GM12878 (cell line): ENCODE measurements at regions not wholly inside any gene's neighbourhood (a gene's known extent, or its start where the extent isn't known, plus 50 kb on each side); places are given as distances from the start of the nearest gene placed in this dataset.
A peak's percentile ranks its signal among the peaks of the same experiment; 100 is the strongest.

Source experiments
- ATAC-seq: fragments of 200-7000 bp; cut with Tn5 transposase; 3 replicates; pipeline ENCODE4 v1.9.1; 2020; ENCODE audit warnings: mild to moderate bottlenecking, moderate library complexity
- BruUV-seq: library from RNA; stranded (reverse); fragments of 400-500 nt; replicated peaks from 2 replicates; lab custom pipeline; 2021; lab: Mats Ljungman, UMichigan
- CTCF ChIA-PET: fragments of 300-600 bp; sonication (Branson Sonifier 250); formaldehyde crosslinking; extraction: SDS; loops from one replicate; lab custom pipeline; 2021; ENCODE audit warnings: inconsistent platforms; lab: Yijun Ruan, JAX
- POLR2A ChIA-PET: fragments of 350-600 bp; formaldehyde crosslinking; extraction: SDS; loops from one replicate; lab custom pipeline; 2021; ENCODE audit warnings: inconsistent platforms; lab: Charles Lee
- RAD21 ChIA-PET: fragments of 300-600 bp; sonication (Branson Sonifier 250); formaldehyde crosslinking; loops from one replicate; lab custom pipeline; 2023; ENCODE audit warnings: antibody characterized with exemption; ENCODE audit not compliant: unreplicated experiment; lab: Charles Lee
- SMC1A ChIA-PET: fragments of 300-600 bp; sonication (Branson Sonifier 250); formaldehyde crosslinking; loops from one replicate; lab custom pipeline; 2023; ENCODE audit not compliant: unreplicated experiment, uncharacterized antibody; lab: Charles Lee
- DNase-seq: peaks from one replicate; pipeline ENCODE4 v3.0.0-alpha.2; 2011; ENCODE audit warnings: low read depth, low spot score
- FAIRE-seq: peaks from 3 replicates; lab custom pipeline; 2011; peaks lifted over from hg19 to GRCh38; lab: Jason Lieb, UNC
- H2AFZ ChIP-seq: 2 replicates; pipeline ENCODE4 v1.6.0; 2011; ENCODE audit warnings: low read depth, low read length, control low read depth; ENCODE audit not compliant: control insufficient read depth
- H3K27ac ChIP-seq: 2 replicates; pipeline ENCODE4 v1.5.1; 2011; ENCODE audit warnings: control low read depth; ENCODE audit not compliant: control insufficient read depth, insufficient read depth
- H3K27me3 ChIP-seq, 2 experiments: replicated peaks in 1 of 2; 2 replicates each; pipeline versions ENCODE4 v1.6.0 to v1.6.1; 2011; ENCODE audit warnings: low read length in 1 of 2; ENCODE audit not compliant: control insufficient read depth in 2 of 2, insufficient read depth in 2 of 2
- H3K36me3 ChIP-seq, 2 experiments: 2 replicates each; pipeline ENCODE4 v1.5.1; 2011; ENCODE audit warnings: low read length in 1 of 2; ENCODE audit not compliant: control insufficient read depth in 2 of 2, insufficient read depth in 2 of 2
- H3K4me1 ChIP-seq: 2 replicates; pipeline ENCODE4 v1.6.1; 2011; ENCODE audit warnings: mild to moderate bottlenecking, low read length, moderate library complexity, mixed read lengths; ENCODE audit not compliant: control insufficient read depth, insufficient read depth
- H3K4me2 ChIP-seq: 2 replicates; pipeline ENCODE4 v1.6.0; 2011; ENCODE audit warnings: control low read depth; ENCODE audit not compliant: control insufficient read depth, insufficient read depth
- H3K4me3 ChIP-seq: fragments of 200-600 bp; sonication (generic); 2 replicates; pipeline ENCODE4 v1.5.1; 2016
- H3K79me2 ChIP-seq: 2 replicates; pipeline ENCODE4 v1.6.0; 2011; ENCODE audit warnings: low read length; ENCODE audit not compliant: control insufficient read depth, insufficient read depth
- H3K9ac ChIP-seq: 2 replicates; pipeline ENCODE4 v1.8.0; 2011; ENCODE audit warnings: low read length, control low read depth, mixed read lengths; ENCODE audit not compliant: control insufficient read depth, insufficient read depth
- H3K9me3 ChIP-seq: replicated peaks from 3 replicates; pipeline ENCODE4 v1.5.1; 2011; ENCODE audit warnings: mild to moderate bottlenecking, low read length; ENCODE audit not compliant: control insufficient read depth, insufficient read depth
- H4K20me1 ChIP-seq: 2 replicates; pipeline ENCODE4 v1.6.0; 2011; ENCODE audit not compliant: control insufficient read depth, insufficient read depth
- BRCA1 ChIP-seq: IDR thresholded peaks from 2 replicates; pipeline ENCODE4 v1.6.1; 2011; ENCODE audit warnings: low read depth, low read length, improper control_type of control experiment
- CBFB ChIP-seq: IDR thresholded peaks from 2 replicates; pipeline ENCODE4 v1.6.1; 2016; ENCODE audit warnings: antibody characterized with exemption, low read depth
- CHD4 ChIP-seq: fragments of 200-600 bp; sonication (generic); IDR thresholded peaks from 2 replicates; pipeline ENCODE4 v1.6.1; 2016; ENCODE audit warnings: mild to moderate bottlenecking
- CREM ChIP-seq: IDR thresholded peaks from 2 replicates; pipeline ENCODE4 v1.6.1; 2014; ENCODE audit warnings: antibody characterized with exemption, low read depth
- KAT2A ChIP-seq: conservative IDR thresholded peaks from 2 replicates; pipeline ENCODE4 v1.6.1; 2011; ENCODE audit warnings: low read depth, low read length; ENCODE audit not compliant: control insufficient read depth
- LARP7 ChIP-seq: fragments of 450-650 bp; IDR thresholded peaks from 2 replicates; pipeline ENCODE4 v1.6.1; 2017; ENCODE audit warnings: mild to moderate bottlenecking
- NFYA ChIP-seq: IDR thresholded peaks from 2 replicates; pipeline ENCODE4 v1.6.1; 2011; ENCODE audit warnings: low read depth, mild to moderate bottlenecking, low read length, improper control_type of control experiment, borderline replicate concordance
- POLR2A ChIP-seq: IDR thresholded peaks from 2 replicates; pipeline ENCODE4 v1.6.1; 2011; ENCODE audit warnings: low read depth, mild to moderate bottlenecking, low read length
- SIN3A ChIP-seq: IDR thresholded peaks from 2 replicates; pipeline ENCODE4 v1.6.1; 2012; ENCODE audit warnings: low read depth, low read length, improper control_type of control experiment
- WGBS: methylation state at CpG from one replicate; pipeline ENCODE4 v1.1.6; 2016; ENCODE audit warnings: low lambda C conversion rate; ENCODE audit not compliant: insufficient replicate concordance, insufficient coverage; ENCODE audit errors: missing lambda C conversion rate; 5-methylcytosine and 5-hydroxymethylcytosine counted together
- in situ Hi-C: fragments of 300-500 bp; cut with MboI; formaldehyde crosslinking; loops from 9 replicates; pipeline ENCODE4 v1.14.3; 2018; ENCODE audit warnings: mixed read lengths
- intact Hi-C: fragments of 100-400 bp; cut with micrococcal nuclease; formaldehyde crosslinking; loops from one replicate; pipeline ENCODE4 v1.14.2; 2022; ENCODE audit not compliant: unreplicated experiment
- TF ChIP-seq, protein P1 (sequence below): fragments of 450-650 bp; IDR thresholded peaks from 2 replicates; pipeline ENCODE4 v1.6.1; 2018; ENCODE audit warnings: mild to moderate bottlenecking, low read depth, moderate library complexity; ENCODE audit not compliant: partially characterized antibody
- TF ChIP-seq, protein P2 (sequence below): fragments of 450-650 bp; IDR thresholded peaks from 2 replicates; pipeline ENCODE4 v1.6.1; 2017; ENCODE audit warnings: antibody characterized with exemption, mild to moderate bottlenecking, moderate library complexity
- TF ChIP-seq, protein P3 (sequence below): fragments of 450-650 bp; IDR thresholded peaks from 2 replicates; pipeline ENCODE4 v1.6.1; 2017; ENCODE audit warnings: mild to moderate bottlenecking, moderate library complexity
- TF ChIP-seq, protein P4 (sequence below): IDR thresholded peaks from 2 replicates; pipeline ENCODE4 v1.6.1; 2011; ENCODE audit warnings: low read depth, low read length, improper control_type of control experiment, borderline replicate concordance

DNA sequence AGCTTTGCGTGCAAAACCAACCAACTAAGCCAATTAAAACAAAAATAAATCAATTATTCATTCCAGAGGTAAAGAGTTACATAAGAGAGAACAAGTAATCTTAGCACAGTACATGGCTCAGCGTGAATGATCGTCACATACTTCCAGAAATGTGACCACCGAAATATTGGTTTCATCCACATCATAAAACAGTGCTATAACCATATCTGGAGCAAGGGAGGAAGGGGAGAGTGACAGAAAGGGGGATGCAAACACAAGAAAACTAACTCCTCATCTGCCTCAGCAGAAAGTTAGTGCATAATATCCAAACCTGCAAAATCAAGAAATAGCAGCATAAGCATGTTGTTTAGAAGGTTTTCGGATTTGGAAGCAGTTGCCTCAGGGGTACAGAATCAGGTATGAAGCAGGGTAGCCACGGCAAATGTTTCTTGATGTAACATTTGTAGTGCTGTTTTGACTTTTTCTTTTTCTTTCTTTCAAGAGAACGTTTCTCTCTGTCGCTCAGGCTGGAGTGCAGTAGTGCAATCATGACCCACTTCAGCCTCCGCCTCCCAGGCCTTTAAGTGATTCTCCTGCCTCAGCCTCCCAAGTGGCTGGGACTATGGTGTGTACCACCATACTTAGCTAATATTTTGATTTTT lies 93.9 kb upstream of the EGLN3 start:
- H3K4me3 ChIP-seq = no peak overlapping the region
- no peak for TF ChIP-seq KAT2A
- no peak for TF ChIP-seq POLR2A
- TF ChIP-seq, protein P1, sequence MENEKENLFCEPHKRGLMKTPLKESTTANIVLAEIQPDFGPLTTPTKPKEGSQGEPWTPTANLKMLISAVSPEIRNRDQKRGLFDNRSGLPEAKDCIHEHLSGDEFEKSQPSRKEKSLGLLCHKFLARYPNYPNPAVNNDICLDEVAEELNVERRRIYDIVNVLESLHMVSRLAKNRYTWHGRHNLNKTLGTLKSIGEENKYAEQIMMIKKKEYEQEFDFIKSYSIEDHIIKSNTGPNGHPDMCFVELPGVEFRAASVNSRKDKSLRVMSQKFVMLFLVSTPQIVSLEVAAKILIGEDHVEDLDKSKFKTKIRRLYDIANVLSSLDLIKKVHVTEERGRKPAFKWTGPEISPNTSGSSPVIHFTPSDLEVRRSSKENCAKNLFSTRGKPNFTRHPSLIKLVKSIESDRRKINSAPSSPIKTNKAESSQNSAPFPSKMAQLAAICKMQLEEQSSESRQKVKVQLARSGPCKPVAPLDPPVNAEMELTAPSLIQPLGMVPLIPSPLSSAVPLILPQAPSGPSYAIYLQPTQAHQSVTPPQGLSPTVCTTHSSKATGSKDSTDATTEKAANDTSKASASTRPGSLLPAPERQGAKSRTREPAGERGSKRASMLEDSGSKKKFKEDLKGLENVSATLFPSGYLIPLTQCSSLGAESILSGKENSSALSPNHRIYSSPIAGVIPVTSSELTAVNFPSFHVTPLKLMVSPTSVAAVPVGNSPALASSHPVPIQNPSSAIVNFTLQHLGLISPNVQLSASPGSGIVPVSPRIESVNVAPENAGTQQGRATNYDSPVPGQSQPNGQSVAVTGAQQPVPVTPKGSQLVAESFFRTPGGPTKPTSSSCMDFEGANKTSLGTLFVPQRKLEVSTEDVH = no peak
- TF ChIP-seq SIN3A = no peak
- no peak for TF ChIP-seq CHD4
- no peak for TF ChIP-seq LARP7
- TF ChIP-seq, protein P2, sequence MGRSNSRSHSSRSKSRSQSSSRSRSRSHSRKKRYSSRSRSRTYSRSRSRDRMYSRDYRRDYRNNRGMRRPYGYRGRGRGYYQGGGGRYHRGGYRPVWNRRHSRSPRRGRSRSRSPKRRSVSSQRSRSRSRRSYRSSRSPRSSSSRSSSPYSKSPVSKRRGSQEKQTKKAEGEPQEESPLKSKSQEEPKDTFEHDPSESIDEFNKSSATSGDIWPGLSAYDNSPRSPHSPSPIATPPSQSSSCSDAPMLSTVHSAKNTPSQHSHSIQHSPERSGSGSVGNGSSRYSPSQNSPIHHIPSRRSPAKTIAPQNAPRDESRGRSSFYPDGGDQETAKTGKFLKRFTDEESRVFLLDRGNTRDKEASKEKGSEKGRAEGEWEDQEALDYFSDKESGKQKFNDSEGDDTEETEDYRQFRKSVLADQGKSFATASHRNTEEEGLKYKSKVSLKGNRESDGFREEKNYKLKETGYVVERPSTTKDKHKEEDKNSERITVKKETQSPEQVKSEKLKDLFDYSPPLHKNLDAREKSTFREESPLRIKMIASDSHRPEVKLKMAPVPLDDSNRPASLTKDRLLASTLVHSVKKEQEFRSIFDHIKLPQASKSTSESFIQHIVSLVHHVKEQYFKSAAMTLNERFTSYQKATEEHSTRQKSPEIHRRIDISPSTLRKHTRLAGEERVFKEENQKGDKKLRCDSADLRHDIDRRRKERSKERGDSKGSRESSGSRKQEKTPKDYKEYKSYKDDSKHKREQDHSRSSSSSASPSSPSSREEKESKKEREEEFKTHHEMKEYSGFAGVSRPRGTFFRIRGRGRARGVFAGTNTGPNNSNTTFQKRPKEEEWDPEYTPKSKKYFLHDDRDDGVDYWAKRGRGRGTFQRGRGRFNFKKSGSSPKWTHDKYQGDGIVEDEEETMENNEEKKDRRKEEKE = no peak
- TF ChIP-seq, protein P3, sequence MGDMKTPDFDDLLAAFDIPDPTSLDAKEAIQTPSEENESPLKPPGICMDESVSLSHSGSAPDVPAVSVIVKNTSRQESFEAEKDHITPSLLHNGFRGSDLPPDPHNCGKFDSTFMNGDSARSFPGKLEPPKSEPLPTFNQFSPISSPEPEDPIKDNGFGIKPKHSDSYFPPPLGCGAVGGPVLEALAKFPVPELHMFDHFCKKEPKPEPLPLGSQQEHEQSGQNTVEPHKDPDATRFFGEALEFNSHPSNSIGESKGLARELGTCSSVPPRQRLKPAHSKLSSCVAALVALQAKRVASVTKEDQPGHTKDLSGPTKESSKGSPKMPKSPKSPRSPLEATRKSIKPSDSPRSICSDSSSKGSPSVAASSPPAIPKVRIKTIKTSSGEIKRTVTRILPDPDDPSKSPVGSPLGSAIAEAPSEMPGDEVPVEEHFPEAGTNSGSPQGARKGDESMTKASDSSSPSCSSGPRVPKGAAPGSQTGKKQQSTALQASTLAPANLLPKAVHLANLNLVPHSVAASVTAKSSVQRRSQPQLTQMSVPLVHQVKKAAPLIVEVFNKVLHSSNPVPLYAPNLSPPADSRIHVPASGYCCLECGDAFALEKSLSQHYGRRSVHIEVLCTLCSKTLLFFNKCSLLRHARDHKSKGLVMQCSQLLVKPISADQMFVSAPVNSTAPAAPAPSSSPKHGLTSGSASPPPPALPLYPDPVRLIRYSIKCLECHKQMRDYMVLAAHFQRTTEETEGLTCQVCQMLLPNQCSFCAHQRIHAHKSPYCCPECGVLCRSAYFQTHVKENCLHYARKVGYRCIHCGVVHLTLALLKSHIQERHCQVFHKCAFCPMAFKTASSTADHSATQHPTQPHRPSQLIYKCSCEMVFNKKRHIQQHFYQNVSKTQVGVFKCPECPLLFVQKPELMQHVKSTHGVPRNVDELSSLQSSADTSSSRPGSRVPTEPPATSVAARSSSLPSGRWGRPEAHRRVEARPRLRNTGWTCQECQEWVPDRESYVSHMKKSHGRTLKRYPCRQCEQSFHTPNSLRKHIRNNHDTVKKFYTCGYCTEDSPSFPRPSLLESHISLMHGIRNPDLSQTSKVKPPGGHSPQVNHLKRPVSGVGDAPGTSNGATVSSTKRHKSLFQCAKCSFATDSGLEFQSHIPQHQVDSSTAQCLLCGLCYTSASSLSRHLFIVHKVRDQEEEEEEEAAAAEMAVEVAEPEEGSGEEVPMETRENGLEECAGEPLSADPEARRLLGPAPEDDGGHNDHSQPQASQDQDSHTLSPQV = no peak
- no peak for TF ChIP-seq CREM
- no peak for TF ChIP-seq NFYA
- no peak for TF ChIP-seq BRCA1
- TF ChIP-seq, protein P4, sequence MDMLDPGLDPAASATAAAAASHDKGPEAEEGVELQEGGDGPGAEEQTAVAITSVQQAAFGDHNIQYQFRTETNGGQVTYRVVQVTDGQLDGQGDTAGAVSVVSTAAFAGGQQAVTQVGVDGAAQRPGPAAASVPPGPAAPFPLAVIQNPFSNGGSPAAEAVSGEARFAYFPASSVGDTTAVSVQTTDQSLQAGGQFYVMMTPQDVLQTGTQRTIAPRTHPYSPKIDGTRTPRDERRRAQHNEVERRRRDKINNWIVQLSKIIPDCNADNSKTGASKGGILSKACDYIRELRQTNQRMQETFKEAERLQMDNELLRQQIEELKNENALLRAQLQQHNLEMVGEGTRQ = no peak
- no peak for TF ChIP-seq CBFB

More for the DNA sequence above, 93.9 kb upstream of the EGLN3 start:
- intact Hi-C loops (loop anchor here (5.0 kb wide), 1 partner anchor 48 kb away; no protein-coding TSS in a partner anchor), in situ Hi-C loops (no loop called here)
- ChIA-PET CTCF (interaction anchor here (0.9 to 1.0 kb wide), 2 partner anchors 10 to 178 kb away, joined by 4 to 5 read pairs; no protein-coding TSS in a partner anchor), POLR2A (interaction anchor here (1.1 to 1.2 kb wide), 3 partner anchors 33 to 93 kb away, joined by 3 to 4 read pairs (median 3); no protein-coding TSS in a partner anchor), SMC1A (interaction anchor here (0.8 to 4.7 kb wide), 7 partner anchors 11 to 101 kb away, joined by 3 to 65 read pairs (median 11); no protein-coding TSS in a partner anchor), RAD21 (interaction anchor here (0.8 to 3.7 kb wide), 8 partner anchors 10 to 178 kb away, joined by 3 to 23 read pairs (median 8); no protein-coding TSS in a partner anchor)
- no peaks in the 10 kb centered on the region for H3K36me3 ChIP-seq
- no peak overlapping the region for H3K9ac ChIP-seq
- no peak overlapping the region for H3K27ac ChIP-seq
- no peaks in the 10 kb centered on the region for H3K27me3 ChIP-seq
- WGBS = 82% methylated on average over 7 of the region's 9 CpGs
- no peaks in the 10 kb centered on the region; the same call in 2 of the 3 replicates for H3K9me3 ChIP-seq
- ATAC-seq = no peak
- peak overlapping the region; percentile 72; the same call in 1 of the 2 replicates for H3K4me2 ChIP-seq
- BruUV-seq = no TSS peak
- H3K4me1 ChIP-seq = peaks cover 36% of the 10 kb centered on the region
- FAIRE-seq = no peak
- H4K20me1 ChIP-seq = no peaks in the 10 kb centered on the region
- H3K79me2 ChIP-seq = no peaks in the 10 kb centered on the region
- no peak overlapping the region for H2AFZ ChIP-seq
- no peak for DNase-seq
